ENCODE measurements at regions not wholly inside any gene's neighbourhood (a gene's known extent, or its start where the extent isn't known, plus 50 kb on each side); places are given as distances from the start of the nearest gene placed in this dataset.

DNA sequence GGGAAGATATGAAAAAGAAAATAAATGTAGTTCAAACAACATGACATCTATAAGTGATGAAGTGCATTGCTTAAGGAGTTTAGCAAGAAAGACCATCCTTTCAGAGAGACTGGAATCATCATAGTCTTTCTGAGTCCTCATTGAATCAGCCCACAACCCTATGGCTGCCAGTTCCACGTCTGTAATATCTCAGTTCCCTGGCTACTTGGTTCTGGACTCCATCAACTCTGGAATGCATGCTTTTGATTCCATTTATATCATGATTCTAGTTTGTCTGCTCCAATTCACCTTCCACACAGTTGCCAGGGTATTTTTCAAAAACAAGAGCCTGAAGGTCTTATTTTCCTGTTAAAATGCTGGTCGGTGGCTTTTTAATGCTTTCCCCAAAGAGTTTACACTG, 126.4 kb upstream of the MDFIC start:
- TF ChIP-seq ZNF24 (IDR thresholded peaks at IDR 0.05) = no peak
- TF ChIP-seq, protein P1, sequence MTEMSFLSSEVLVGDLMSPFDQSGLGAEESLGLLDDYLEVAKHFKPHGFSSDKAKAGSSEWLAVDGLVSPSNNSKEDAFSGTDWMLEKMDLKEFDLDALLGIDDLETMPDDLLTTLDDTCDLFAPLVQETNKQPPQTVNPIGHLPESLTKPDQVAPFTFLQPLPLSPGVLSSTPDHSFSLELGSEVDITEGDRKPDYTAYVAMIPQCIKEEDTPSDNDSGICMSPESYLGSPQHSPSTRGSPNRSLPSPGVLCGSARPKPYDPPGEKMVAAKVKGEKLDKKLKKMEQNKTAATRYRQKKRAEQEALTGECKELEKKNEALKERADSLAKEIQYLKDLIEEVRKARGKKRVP (CRISPR knock-in tag; IDR thresholded peaks at IDR 0.05) = no peak
- no peak for TF ChIP-seq TBL1XR1 (IDR thresholded peaks at IDR 0.05; ENCODE audit: low read length in 2 of 2)
- TF ChIP-seq, protein P2, sequence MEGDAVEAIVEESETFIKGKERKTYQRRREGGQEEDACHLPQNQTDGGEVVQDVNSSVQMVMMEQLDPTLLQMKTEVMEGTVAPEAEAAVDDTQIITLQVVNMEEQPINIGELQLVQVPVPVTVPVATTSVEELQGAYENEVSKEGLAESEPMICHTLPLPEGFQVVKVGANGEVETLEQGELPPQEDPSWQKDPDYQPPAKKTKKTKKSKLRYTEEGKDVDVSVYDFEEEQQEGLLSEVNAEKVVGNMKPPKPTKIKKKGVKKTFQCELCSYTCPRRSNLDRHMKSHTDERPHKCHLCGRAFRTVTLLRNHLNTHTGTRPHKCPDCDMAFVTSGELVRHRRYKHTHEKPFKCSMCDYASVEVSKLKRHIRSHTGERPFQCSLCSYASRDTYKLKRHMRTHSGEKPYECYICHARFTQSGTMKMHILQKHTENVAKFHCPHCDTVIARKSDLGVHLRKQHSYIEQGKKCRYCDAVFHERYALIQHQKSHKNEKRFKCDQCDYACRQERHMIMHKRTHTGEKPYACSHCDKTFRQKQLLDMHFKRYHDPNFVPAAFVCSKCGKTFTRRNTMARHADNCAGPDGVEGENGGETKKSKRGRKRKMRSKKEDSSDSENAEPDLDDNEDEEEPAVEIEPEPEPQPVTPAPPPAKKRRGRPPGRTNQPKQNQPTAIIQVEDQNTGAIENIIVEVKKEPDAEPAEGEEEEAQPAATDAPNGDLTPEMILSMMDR (IDR thresholded peaks at IDR 0.05 in 2 of 3, conservative IDR thresholded peaks at IDR 0.05 in 1 of 3; ENCODE audit: insufficient read depth in 2 of 3, low read depth in 1 of 3, low read length in 3 of 3) = no peak
- TF ChIP-seq, protein P3, sequence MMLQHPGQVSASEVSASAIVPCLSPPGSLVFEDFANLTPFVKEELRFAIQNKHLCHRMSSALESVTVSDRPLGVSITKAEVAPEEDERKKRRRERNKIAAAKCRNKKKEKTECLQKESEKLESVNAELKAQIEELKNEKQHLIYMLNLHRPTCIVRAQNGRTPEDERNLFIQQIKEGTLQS (IDR thresholded peaks at IDR 0.05) = no peak
- TF ChIP-seq, protein P3 (CRISPR knock-in tag; conservative IDR thresholded peaks at IDR 0.05) = no peak
- no peak for TF ChIP-seq TEAD2 (tag; IDR thresholded peaks at IDR 0.05)
- no peak for TF ChIP-seq YY1 (IDR thresholded peaks at IDR 0.05; ENCODE audit: borderline replicate concordance in 1 of 3, control insufficient read depth in 1 of 3, extremely low read depth in 1 of 3, insufficient read depth in 3 of 3, insufficient read length in 1 of 3, insufficient replicate concordance in 2 of 3, low read depth in 1 of 3, low read length in 2 of 3)
- TF ChIP-seq, protein P4, sequence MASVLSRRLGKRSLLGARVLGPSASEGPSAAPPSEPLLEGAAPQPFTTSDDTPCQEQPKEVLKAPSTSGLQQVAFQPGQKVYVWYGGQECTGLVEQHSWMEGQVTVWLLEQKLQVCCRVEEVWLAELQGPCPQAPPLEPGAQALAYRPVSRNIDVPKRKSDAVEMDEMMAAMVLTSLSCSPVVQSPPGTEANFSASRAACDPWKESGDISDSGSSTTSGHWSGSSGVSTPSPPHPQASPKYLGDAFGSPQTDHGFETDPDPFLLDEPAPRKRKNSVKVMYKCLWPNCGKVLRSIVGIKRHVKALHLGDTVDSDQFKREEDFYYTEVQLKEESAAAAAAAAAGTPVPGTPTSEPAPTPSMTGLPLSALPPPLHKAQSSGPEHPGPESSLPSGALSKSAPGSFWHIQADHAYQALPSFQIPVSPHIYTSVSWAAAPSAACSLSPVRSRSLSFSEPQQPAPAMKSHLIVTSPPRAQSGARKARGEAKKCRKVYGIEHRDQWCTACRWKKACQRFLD (CRISPR knock-in tag; IDR thresholded peaks at IDR 0.05) = no peak
